ENCODE measurements at regions not wholly inside any gene's neighbourhood (a gene's known extent, or its start where the extent isn't known, plus 50 kb on each side); places are given as distances from the start of the nearest gene placed in this dataset.

DNA sequence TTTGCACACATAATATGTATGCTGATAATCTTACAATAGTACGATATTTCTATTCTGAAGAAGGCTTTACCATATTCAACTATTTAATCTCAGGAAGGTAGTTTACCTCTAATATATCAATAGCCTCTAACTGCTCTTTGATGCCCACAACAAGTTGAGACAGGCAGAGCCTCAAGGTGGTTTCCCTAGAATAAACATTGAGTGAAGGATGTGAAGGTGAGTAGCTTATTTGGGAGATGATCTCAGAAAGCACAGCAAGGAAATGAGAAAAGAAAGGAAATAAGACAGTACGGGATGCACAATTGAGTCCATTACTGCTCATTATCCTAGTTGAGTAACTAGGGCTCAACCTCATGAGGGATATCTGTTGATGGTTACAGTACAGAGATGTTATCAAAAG lies 638.4 kb downstream of the MAFB start:
- H3K27me3 ChIP-seq (ENCODE audit: control insufficient read depth, low read length): no peaks in the 10 kb centered on the region
- no peaks in the 10 kb centered on the region for H3K9me2 ChIP-seq (replicated peaks; ENCODE audit: control insufficient read depth, low read length)
- H3K27ac ChIP-seq (ENCODE audit: low read depth, low read length): no peak overlapping the region
- no peaks in the 10 kb centered on the region for H3K4me1 ChIP-seq (ENCODE audit: control insufficient read depth, low read length)
- no peaks in the 10 kb centered on the region for H3F3A ChIP-seq (ENCODE audit: control insufficient read depth, insufficient read depth)
- no peaks in the 10 kb centered on the region for H3K9me3 ChIP-seq (ENCODE audit: control insufficient read depth, insufficient read depth, low read length)
- TF ChIP-seq, protein P1, sequence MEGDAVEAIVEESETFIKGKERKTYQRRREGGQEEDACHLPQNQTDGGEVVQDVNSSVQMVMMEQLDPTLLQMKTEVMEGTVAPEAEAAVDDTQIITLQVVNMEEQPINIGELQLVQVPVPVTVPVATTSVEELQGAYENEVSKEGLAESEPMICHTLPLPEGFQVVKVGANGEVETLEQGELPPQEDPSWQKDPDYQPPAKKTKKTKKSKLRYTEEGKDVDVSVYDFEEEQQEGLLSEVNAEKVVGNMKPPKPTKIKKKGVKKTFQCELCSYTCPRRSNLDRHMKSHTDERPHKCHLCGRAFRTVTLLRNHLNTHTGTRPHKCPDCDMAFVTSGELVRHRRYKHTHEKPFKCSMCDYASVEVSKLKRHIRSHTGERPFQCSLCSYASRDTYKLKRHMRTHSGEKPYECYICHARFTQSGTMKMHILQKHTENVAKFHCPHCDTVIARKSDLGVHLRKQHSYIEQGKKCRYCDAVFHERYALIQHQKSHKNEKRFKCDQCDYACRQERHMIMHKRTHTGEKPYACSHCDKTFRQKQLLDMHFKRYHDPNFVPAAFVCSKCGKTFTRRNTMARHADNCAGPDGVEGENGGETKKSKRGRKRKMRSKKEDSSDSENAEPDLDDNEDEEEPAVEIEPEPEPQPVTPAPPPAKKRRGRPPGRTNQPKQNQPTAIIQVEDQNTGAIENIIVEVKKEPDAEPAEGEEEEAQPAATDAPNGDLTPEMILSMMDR (IDR thresholded peaks at IDR 0.05; ENCODE audit: low read depth, low read length, poor library complexity, severe bottlenecking): no peak
- TF ChIP-seq EZH2phosphoT487 (IDR thresholded peaks at IDR 0.05; ENCODE audit: borderline replicate concordance, low read length): no peak
- H3K36me3 ChIP-seq (ENCODE audit: control insufficient read depth, low read length): no peaks in the 10 kb centered on the region
- no peak overlapping the region for H3K4me2 ChIP-seq (ENCODE audit: low read length)
- H4K20me1 ChIP-seq (ENCODE audit: control insufficient read depth, insufficient read depth, low read depth, low read length): no peaks in the 10 kb centered on the region
- no peaks in the 10 kb centered on the region for H3K79me2 ChIP-seq (ENCODE audit: control insufficient read depth, low read length)
- no peak overlapping the region for H3K4me3 ChIP-seq (ENCODE audit: low read length)

DNA sequence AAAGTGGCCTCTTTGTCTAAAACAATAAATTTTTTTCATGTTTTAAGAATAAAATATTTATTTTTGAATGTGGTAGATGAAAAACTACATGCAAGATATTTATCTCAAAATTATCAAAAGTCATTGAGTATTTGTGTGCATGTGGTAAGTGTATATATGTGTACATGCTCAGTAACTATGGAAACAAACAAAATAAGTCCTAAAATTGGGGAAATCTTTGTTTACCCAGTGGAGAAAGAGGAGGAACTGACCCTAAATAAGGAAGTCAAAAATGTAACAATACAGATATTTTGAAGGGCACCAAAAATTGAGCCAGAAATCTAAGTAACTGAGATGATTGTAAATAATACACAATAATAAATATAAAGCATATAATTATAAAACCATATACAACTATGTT lies 639.2 kb downstream of the MAFB start:
- Histone ChIP-seq H3K9me2 (replicated peaks; ENCODE audit: control insufficient read depth, low read length) (no peaks in the 10 kb centered on the region), H3F3A (ENCODE audit: control insufficient read depth, insufficient read depth) (no peaks in the 10 kb centered on the region), H3K27ac (ENCODE audit: low read depth, low read length) (no peak overlapping the region), H3K4me1 (ENCODE audit: control insufficient read depth, low read length) (no peaks in the 10 kb centered on the region), H4K20me1 (ENCODE audit: control insufficient read depth, insufficient read depth, low read depth, low read length) (no peaks in the 10 kb centered on the region), H3K4me3 (ENCODE audit: low read length) (no peak overlapping the region), H3K79me2 (ENCODE audit: control insufficient read depth, low read length) (no peaks in the 10 kb centered on the region), H3K9me3 (ENCODE audit: control insufficient read depth, insufficient read depth, low read length) (no peaks in the 10 kb centered on the region), H3K27me3 (ENCODE audit: control insufficient read depth, low read length) (no peaks in the 10 kb centered on the region), H3K36me3 (ENCODE audit: control insufficient read depth, low read length) (no peaks in the 10 kb centered on the region), H3K4me2 (ENCODE audit: low read length) (no peak overlapping the region)
- no peak for TF ChIP-seq EZH2phosphoT487 (IDR thresholded peaks at IDR 0.05; ENCODE audit: borderline replicate concordance, low read length)
- TF ChIP-seq, protein P1 (IDR thresholded peaks at IDR 0.05; ENCODE audit: low read depth, low read length, poor library complexity, severe bottlenecking): no peak

GRCh38 chr20:40046703-40047102 lies 642.3 kb downstream of the MAFB start:
- Histone ChIP-seq H3K9me2 (replicated peaks; ENCODE audit: control insufficient read depth, low read length) (no peaks in the 10 kb centered on the region), H3K79me2 (ENCODE audit: control insufficient read depth, low read length) (no peaks in the 10 kb centered on the region), H3K4me1 (ENCODE audit: control insufficient read depth, low read length) (no peaks in the 10 kb centered on the region), H3F3A (ENCODE audit: control insufficient read depth, insufficient read depth) (no peaks in the 10 kb centered on the region), H3K27me3 (ENCODE audit: control insufficient read depth, low read length) (no peaks in the 10 kb centered on the region), H4K20me1 (ENCODE audit: control insufficient read depth, insufficient read depth, low read depth, low read length) (no peaks in the 10 kb centered on the region), H3K9me3 (ENCODE audit: control insufficient read depth, insufficient read depth, low read length) (no peaks in the 10 kb centered on the region), H3K27ac (ENCODE audit: low read depth, low read length) (no peak overlapping the region), H3K4me3 (ENCODE audit: low read length) (no peak overlapping the region), H3K36me3 (ENCODE audit: control insufficient read depth, low read length) (no peaks in the 10 kb centered on the region), H3K4me2 (ENCODE audit: low read length) (no peak overlapping the region)
- no peak for TF ChIP-seq EZH2phosphoT487 (IDR thresholded peaks at IDR 0.05; ENCODE audit: borderline replicate concordance, low read length)
- TF ChIP-seq, protein P1 (IDR thresholded peaks at IDR 0.05; ENCODE audit: low read depth, low read length, poor library complexity, severe bottlenecking): no peak

GRCh38 chr20:40037511-40037910 lies 651.5 kb downstream of the MAFB start:
- H3K4me2 ChIP-seq (ENCODE audit: low read length): no peak overlapping the region
- no peak overlapping the region for H3K4me3 ChIP-seq (ENCODE audit: low read length)
- no peaks in the 10 kb centered on the region for H4K20me1 ChIP-seq (ENCODE audit: control insufficient read depth, insufficient read depth, low read depth, low read length)
- no peaks in the 10 kb centered on the region for H3K36me3 ChIP-seq (ENCODE audit: control insufficient read depth, low read length)
- TF ChIP-seq EZH2phosphoT487 (IDR thresholded peaks at IDR 0.05; ENCODE audit: borderline replicate concordance, low read length): no peak
- TF ChIP-seq, protein P1 (IDR thresholded peaks at IDR 0.05; ENCODE audit: low read depth, low read length, poor library complexity, severe bottlenecking): no peak
- no peaks in the 10 kb centered on the region for H3K79me2 ChIP-seq (ENCODE audit: control insufficient read depth, low read length)
- no peaks in the 10 kb centered on the region for H3K4me1 ChIP-seq (ENCODE audit: control insufficient read depth, low read length)
- H3K9me3 ChIP-seq (ENCODE audit: control insufficient read depth, insufficient read depth, low read length): no peaks in the 10 kb centered on the region
- H3K27ac ChIP-seq (ENCODE audit: low read depth, low read length): no peak overlapping the region
- H3F3A ChIP-seq (ENCODE audit: control insufficient read depth, insufficient read depth): no peaks in the 10 kb centered on the region
- H3K9me2 ChIP-seq (replicated peaks; ENCODE audit: control insufficient read depth, low read length): no peaks in the 10 kb centered on the region
- no peaks in the 10 kb centered on the region for H3K27me3 ChIP-seq (ENCODE audit: control insufficient read depth, low read length)

Data from DOHH2 (cell line).